HG03432 (cell line): ENCODE measurements at regions not wholly inside any gene's neighbourhood (a gene's known extent, or its start where the extent isn't known, plus 50 kb on each side); places are given as distances from the start of the nearest gene placed in this dataset.

ENCODE experiments used
- ATAC-seq: cut with Tn5 transposase; IDR thresholded peaks from one replicate; pipeline ENCODE4 v1.9.1; 2021; ENCODE audit warnings: mild to moderate bottlenecking, moderate library complexity; ENCODE audit not compliant: unreplicated experiment

- ATAC-seq = peak; percentile 41
Observed at GRCh38 chr12:24561882-24562770, 386.8 kb downstream of the BCAT1 start.

GRCh38 chr12:24561411-24561871 lies 387.5 kb downstream of the BCAT1 start:
- ATAC-seq = no peak

GRCh38 chr12:24560831-24561271 lies 388.1 kb downstream of the BCAT1 start:
- ATAC-seq = no peak

GRCh38 chr12:24560192-24560775 lies 388.6 kb downstream of the BCAT1 start:
- ATAC-seq = no peak

DNA sequence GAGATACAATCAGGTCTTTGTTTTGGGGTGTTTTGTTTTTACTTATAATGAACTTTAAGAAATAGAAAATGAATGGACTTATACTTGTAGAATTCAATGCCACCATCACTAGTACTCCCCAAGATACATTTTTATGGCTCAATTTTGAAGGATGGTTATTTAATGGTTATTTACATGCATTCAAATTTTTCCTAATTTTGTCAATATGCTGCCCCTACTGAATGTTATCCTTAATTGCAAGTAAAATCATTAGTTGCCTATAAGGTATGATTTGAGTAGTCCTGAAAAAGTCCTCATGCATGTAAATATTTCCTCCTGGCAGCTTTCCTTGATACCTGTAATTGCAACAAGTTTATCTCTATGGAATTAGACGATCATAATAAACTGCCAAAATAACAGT lies 391.2 kb downstream of the BCAT1 start:
- ATAC-seq = no peak

DNA sequence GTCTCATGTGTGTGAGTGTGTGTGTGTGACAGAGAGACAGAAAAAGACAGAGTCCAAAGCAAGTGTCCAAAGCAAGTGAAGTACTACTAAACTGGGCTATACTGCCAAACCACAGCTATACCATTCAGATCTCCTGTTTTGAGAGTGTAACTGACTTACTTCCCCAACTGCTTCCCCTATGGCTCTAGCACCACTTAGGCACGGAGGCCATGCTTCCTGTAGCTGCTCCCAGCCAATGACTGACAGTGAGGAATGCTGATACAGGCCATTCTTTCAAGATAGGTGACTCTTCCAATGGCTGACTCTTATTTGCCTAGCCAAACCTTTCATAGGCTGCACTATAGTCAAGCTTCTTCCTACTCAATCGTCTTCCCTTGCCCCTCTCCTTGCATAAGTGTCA lies 393.2 kb downstream of the BCAT1 start:
- ATAC-seq = no peak

DNA sequence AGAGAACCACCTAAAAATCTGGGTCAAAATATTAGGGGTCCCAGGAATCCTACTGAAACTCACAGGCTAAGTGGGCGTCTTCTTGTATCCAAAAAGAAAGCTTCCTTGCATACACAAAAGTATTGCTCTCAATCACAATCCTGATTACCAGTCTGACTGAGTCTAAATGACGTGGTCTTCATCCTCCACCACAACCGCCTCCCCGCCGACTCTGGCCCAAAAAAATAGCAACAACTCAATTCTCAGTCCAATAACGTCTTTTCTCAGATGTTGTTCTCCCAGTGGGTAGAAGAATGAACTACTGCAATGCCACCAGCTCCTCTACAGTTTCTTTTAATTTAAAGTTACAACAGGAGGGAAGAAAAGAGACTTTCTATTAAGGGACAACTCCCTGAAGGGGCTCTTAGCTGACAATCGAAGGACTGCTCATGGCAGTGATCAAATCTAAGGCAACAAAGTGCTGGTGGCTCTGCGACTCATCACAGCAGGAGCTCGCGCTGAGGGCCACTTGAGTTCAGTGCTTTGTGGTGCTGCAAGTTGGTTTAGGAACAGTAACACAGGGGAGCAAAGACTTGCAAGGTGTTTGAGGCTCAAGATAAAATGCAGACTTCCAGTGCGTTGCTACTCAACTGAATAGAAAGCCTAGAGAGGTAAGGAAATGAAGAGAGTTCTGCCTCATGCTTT lies 394.1 kb downstream of the BCAT1 start:
- ATAC-seq = no peak

- no peak for ATAC-seq
Observed at GRCh38 chr12:24553259-24553658, 395.6 kb downstream of the BCAT1 start.

DNA sequence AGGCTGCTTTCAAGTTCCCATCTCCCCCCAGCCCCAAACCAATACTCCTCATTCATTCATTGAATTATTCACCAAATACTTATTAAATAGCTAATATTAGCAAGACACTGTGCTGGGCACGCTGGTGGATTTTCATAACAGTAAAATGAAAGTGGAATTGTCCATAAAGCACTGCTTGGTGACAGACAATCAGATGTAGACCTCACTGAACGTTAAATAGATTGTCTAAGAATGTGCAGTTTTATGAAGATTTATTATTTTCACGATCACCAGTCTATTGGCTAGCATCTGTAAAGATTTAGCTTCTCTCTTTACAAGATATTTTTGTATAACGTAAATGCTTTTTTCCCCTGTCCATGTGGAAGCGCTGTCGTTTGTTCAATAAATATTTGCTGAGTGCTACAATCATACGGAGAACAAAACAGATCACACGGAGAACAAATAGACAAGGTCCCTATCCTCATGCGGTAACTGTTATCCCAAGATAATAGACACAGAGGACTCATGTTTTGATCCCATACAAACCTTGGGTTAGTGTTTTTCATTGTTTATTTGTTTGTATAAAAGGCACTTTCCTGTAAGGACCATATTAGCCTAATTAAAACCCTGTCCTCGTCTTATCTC lies 397.6 kb downstream of the BCAT1 start:
- ATAC-seq = no peak

- ATAC-seq = no peak
Observed at GRCh38 chr12:24550609-24551008, 398.3 kb downstream of the BCAT1 start.

DNA sequence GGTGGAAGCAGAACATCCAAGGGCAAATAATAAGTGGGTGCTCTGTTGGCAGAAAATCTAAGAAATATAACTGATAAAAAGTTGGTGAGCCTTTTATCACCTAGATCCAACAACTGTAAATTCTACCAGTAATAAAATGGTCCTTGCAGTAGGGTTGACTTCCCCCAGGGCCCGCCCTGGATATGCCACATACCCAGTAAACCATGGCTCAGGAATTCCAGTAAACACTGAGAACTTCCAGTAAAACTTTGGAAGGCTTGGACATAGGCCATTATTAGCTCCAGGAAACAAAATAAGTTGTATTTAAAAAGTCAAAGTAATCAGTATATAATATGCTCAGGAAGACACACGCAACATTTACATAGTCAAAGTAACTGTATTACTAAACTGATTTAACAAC lies 402.2 kb downstream of the BCAT1 start:
- no peak for ATAC-seq

GRCh38 chr12:24546084-24546483 lies 402.8 kb downstream of the BCAT1 start:
- ATAC-seq = no peak

GRCh38 chr12:24544368-24544767 lies 404.5 kb downstream of the BCAT1 start:
- ATAC-seq = no peak

DNA sequence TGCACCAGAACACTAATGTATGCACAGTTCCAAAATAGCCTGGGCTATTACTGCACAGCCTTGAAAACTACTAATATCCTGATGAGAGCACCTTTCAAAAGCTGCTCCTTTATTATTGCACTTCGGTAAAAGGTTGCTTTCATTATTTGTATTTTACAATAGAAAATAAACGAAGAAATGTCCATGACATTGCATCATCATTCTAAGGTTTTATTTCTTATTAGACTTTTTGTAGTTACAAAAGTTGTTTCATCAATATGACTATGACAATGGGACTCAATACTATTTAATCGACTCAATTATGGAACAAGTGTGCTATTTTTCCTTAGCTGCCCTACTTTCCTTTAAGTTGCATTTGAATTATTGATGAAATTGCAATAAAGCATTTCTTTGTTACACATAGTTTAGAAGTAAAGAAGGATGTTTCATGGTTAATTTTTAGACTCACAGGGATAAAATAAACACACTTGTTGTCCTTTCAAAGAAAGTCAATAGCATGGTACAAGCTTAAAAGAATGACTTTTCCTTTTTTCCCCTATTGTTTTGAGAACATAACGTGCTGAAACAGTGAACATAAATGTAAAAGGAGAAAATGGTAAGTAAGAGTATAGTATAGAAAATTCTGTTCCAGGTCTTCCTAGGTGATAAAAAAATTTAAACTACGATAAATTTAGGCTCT lies 407.6 kb downstream of the BCAT1 start:
- ATAC-seq = no peak

GRCh38 chr12:24539646-24540045 lies 409.3 kb downstream of the BCAT1 start:
- ATAC-seq = no peak

GRCh38 chr12:24537083-24537860 lies 411.6 kb downstream of the BCAT1 start:
- no peak for ATAC-seq

DNA sequence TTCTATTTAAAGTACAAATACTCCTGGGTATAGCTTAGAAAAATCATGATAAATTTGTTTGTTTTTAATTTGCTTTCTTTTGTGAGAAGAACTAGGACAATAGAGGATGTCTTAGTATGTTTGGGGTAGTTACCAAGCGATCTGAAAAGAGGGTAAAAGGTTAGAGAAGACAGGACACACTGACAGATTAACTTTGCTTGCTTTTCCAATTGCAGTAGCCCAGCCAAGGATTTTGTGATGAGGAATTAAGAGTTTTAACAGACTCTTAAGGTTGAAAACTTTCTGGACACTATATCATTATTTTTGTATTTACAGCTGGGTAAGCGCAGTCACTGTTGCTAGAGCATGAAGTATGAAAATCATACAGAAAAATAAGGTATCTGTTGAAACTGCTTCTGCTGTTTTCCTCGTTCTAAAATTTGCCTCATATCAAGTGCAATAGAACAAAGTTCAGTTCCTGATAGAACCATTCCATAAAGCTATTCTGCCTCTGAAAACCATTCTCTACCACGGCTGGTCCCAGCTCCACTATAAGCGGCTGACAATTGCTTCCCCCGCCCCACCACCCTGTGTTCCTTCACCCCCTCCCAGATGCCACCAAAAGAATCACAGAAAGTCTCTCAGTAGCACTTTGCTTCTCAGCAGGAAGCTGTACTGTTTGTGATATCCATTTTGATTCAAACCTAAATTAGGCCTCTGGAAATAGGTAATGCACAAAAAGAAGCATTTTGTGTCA lies 413.4 kb downstream of the BCAT1 start:
- no peak for ATAC-seq

- no peak for ATAC-seq
Observed at GRCh38 chr12:24534622-24535021, 414.3 kb downstream of the BCAT1 start.

GRCh38 chr12:24533716-24534352 lies 415.1 kb downstream of the BCAT1 start:
- ATAC-seq = no peak
